Nucleus accumbens (tissue), 56 donors: ENCODE measurements at regions not wholly inside any gene's neighbourhood (a gene's known extent, or its start where the extent isn't known, plus 50 kb on each side); places are given as distances from the start of the nearest gene placed in this dataset.

Source experiments
- DNase-seq, 56 donors: peaks; one replicate each; lab custom pipeline; 2025; lab: John Stamatoyannopoulos, UW

DNA sequence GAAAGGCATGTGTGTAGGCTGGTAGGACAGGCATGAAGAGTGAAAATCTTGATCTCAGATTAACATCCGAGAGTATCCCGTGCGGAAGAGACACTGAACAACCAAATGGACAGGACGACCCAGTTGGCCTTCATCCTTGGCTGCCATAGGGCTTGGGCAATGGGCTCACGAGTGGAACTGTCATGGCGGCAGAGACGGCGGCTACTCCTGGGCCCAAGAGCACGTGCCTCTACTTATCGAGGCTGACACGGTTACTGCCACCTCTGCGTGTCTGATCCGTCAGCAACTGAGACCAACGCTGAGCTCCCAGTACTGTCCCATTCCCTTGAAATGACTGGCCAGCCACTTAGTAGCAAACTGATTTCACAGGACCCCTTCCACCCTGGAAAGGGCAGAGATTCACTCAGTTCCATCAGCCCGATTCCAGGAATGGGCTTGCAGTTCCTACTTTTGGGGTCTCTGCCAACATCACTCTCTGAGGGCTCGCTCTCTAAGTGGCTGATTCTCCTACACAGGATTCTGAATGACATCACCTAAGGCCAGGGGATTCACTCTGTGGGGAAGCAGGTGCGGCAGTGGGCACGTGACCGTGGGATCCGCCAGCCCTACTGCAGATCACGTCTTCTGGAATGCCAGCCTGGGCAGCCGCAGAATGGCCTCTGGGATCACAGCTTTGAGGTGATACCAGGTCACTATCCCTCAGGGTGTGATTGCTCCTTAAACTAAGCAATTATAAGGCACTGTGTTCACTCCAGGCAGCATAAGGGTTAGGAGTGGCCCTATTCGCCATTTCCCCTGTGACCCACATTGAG is 97.8 kb downstream of the RPS6KA4 start:
- DNase-seq = no peak

DNA sequence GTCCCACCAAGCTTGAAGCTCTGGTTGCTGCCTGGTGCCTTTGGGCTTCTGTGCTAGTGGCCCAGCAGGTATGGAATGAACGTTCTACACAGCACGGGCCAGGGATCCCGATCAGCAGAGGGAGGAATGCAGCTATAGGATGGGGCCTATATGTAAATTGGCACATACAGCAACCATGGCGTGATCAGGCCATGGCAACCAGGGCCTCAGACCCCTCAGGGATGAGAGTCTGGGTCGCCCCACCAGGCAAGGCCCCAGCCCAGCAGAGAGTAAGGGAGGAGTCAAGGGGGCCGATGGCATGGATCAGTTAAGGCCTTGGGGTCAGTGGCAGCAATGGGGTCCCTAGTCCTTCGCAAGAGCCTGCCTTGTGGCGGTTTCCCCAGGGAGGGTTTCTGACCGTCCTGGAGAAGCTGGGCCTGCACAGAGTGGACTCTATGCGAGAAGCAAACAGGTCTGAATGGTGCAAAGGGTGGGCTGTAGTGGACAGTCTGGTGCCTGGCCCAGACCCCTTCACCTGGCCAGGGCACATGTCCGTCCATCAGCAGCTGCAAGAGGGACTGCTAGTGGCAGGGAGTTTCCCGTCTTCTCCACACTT is 98.2 kb upstream of the SLC22A11 start:
- no peak for DNase-seq

DNA sequence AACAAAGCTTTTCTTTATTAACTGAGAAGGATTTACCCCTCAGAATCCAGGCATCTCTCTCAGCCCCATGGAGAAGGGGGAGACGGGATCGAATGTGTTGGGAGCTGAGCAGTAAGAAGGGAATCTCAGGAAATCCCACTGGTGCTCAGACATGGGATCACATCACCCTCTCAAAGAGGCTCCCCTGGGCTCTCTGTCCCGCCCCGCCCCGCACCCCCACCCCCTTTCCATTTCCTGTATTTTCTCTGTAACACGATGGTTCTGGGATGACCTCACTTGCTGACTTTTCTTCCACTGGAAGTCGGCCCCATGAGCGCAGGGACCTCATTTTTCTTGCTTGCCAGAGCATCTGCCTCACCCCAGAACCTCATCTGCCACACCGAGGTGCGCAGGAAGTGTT is 96.7 kb upstream of the SLC22A11 start:
- DNase-seq = no peak

DNA sequence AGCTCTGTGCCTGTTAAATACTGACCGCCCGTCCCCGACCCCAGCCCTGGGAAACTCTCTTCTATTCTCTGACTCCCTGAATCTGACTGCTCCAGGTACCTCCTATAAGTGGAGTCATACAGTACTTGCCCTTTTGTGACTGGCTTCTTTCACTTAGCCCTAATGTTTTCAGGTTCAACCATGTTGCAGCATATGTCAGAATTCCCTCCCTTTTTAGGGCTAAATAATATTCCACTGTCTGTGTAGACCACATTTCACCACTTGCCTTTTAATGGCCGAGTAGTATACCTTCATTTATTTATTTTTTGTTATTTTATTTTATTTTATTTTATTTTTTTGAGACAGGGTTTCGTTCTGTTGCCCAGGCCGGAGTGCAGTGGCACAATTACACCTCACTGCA is 96.1 kb upstream of the SLC22A11 start:
- no peak for DNase-seq

DNA sequence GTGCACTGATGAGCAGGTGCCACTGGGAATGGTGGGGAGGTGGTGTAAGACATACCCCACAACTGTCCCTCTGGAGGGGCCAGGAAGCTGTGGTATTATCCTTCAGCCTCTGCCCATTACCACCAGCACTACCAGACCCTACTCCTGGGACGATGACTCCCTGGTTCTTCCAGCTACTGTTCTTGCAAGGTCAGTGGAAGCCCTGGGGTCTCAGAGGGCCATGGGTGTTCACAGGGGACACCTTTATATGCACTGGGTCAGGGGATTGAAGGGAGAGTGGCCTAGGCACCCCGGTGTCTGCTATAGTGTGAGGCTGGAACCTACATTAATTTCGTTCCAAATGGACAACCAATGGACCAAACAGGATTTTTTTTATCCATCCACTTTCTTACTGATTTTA is 94.7 kb upstream of the SLC22A11 start:
- DNase-seq = no peak

DNA sequence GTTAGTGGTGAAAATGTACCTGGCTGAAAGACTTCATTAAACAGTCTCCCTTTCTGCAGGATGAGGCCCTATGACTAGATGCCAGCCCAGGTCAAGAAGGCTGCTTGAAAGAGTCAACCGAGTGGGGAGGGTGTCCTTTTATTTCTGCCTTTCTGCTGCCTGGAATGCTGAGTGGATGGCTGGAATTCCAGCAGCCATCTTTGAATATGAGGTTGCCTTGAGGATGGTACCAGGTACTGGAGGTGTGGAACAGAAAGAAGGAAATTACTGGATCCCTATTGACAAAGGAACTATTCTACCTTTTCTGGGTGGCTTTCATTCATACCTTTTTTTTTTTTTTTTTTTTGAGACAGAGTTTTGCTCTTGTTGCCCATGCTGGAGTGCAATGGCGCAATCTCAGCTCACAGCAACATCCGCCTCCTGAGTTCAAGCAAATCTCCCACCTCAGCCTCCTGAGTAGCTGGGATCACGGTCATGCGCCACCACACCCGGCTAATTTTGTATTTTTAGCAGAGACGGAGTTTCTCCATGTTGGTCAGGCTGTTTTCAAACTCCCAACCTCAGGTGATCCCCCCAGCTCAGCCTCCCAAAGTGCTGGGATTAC is 89.5 kb upstream of the SLC22A11 start:
- DNase-seq = no peak

DNA sequence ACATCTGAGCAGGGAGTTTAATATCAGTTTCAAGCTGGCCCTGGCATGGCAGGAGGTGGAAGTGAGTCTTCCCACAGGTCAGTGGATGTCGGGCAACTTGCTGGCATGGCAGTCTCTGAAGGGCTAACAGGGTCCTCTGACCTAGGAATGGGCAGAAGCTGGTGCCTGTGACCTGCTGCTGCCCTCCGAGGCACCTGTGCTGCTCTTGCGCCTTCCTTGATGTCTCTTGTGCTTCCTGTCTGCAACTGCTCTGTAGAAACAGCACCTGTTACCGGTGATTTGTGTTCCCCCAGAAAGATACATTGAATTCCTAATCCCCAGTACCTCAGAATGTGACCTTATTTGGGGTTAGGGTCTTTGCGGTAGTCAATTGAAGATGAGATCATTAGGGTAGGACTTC is 86.5 kb upstream of the SLC22A11 start:
- DNase-seq = no peak

DNA sequence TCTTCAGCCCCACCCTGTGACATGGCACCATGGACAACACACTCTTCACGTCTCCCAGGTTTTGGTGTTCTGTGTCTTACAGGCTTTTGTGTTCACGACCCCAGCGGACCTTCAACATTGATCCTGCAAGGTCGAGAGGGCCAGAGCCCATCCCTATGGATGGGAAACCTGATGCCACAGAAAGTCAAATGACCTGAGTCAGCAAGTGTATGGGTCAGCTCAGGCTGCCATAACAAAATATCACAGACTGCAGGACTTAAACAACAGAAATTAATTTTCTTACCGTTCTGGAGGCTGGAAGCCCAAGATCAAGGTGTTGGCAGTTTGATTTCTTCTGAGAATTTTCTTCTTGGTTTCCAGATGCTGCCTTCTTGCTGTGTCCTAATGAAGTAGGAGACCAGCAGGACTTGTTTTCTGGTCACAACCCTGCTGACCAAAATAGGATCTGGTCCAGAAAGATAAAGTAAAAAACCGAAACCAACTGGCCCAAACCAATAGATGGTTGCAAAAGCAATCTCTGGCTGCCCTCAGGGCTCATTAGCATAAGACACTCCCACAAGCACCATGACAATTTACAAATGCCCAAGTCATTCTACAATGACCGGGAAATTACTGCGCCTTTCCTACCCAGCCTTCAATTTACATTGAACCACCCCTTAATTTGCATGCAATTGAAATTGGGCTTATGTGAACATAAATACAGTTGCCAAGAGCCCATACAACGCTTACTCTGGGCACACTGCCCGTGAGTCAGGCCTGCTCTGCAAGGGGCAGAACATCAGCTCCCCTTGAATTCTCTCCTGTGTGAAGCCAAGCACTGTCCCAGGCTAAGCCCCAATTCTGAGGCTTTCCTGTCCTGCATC is 82.9 kb upstream of the SLC22A11 start:
- no peak for DNase-seq

DNA sequence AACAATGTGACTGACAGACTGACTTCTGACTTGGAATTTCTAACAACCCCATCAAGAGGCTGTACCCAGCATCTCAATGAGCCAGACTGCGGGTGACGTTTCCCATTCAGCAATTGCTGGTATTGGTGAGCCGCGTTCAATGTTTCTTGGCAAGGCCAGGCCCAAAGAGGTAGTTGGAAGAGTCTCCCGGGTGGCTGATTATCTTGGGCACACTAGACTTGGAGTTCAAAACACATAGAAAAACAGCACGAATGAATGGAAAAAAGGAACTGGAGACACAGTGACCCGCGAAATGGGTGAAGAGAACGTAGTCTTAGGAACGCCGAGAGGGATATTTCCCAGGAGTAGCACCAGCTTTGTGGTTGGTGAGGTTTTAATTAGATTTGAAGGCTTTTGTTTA is 81.1 kb upstream of the SLC22A11 start:
- no peak for DNase-seq

DNA sequence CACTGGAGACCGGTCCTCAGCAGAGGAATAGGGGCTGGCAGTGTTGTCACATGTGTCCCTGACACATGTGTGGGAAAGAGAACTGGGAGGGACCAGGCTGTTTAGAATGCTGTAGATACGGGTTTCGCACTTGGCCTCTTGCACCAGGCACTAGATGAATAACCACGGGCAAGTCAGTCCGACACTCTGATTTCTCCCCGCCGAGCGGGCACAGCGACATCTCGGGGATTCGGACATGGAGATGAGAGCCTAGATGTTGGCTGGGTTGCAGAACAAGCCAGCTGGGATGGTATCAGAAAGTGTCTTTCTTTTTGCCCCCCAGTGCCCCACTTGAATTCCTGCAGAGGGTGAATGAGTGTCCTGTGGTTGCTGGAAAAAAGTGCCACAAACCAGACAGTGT is 80.6 kb upstream of the SLC22A11 start:
- DNase-seq = no peak

DNA sequence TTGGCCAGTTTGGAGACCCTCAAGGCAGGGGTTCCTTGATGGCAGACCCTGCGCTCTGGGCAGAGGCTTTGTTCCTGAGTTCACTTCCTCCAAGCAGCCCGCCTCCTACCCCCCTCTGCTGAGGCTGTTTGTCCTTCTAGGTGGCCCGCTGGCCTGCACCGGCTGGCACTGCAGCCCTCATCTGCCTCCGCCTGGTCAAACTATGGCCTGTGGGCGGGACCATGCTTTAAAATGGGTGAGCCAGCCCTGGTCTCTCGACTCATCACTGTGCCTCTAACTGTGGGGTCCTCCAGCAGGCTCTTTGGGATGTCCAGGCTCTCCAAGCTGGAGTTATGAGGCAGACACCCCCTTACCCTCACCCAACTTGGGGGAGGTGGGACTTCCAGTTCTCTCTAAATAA is 78.9 kb upstream of the SLC22A11 start:
- DNase-seq = no peak

DNA sequence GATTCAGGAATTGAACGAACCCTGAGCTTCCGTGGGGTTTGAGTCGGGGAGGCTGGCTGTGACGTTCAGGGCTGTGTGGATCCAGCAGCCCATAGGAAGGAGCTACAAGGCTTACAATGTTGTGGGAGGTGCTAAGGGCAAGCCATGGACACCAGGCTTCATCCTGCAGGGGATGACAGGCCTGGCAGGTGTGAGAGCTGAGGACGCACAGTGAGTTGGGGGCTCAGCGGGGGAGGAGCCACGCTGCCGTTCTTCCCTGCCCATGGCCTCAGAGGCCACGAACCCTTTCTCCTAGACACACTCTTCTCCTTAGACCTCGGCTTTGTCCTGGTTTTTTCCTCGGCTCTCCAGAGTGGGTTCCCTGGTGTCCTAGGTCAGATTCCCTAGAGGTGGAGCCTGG is 78.1 kb upstream of the SLC22A11 start:
- no peak for DNase-seq

DNA sequence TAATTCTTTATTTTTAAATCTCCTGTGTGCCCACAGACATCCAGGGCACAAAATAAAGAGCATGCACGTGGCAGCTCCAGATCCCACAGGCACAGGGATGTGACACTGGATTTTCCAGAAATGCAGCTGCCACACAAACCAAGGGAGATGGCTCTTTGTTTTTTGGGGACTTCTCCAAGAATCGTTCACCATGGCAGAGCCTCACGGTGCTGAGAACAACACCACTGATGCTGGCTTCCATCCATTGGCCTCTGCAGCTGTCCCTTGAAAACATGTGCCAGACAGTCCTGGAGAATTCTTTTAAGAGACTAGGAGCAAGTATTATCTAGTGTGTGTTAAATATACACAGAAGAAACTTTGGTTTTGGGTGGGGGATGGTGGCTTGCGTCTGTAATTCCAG is 73.2 kb upstream of the SLC22A11 start:
- no peak for DNase-seq

DNA sequence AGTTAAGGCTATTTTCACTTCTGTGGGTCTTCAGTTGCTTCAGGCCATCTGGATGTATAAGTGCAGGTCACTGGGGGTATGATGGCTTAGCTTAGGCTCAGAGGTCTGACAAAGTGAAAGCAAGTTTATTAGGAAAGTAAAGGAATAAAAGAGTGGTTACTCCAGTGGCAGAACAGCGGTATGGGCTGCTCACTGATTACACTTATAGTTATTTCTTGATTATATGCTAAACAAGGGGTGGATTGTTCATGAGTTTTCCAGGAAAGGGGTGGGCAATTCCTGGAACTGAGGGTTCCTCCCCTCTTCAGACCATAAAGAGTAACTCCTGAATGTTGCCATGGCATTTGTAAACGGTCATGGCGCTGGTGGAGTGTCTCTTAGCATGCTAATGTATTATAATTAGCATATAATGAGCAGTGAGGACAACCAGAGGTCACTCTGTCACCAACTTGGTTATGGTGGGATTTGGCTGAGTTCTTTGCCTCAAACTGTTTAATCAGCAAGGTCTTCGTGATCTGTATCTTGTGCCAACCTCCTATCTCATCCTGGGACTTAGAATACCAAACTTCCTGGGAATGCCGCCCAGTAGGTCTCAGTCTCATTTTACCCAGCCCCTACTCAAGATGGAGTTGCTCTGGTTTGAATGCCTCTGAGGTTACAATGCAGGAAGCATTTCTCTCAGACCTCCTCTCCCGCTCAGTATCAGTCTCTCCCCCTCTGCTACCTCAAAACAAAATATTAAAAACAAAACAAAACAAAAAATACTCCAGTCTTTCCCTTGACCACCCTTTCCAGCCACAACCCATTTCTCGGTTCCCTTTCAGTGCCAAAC is 71.3 kb upstream of the SLC22A11 start:
- no peak for DNase-seq

DNA sequence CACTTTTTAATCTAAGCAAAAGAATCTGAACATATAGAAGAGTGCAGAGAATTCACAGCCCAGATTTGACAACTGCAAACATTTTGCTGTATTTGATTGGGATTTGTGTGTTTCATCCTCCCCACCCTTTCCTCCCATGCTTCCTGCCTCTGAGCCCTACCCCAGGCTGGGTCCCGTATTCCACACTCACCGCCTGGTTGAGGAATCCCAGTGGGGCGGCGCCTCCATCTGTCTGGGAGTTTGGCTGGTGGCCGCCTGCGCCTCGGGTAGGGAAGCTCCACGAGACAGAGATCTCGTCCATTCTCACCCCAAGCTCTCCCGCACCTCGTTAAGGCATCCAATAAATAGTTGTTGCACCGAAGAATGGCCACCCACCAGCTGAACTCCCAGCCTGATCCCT is 70.7 kb upstream of the SLC22A11 start:
- no peak for DNase-seq

DNA sequence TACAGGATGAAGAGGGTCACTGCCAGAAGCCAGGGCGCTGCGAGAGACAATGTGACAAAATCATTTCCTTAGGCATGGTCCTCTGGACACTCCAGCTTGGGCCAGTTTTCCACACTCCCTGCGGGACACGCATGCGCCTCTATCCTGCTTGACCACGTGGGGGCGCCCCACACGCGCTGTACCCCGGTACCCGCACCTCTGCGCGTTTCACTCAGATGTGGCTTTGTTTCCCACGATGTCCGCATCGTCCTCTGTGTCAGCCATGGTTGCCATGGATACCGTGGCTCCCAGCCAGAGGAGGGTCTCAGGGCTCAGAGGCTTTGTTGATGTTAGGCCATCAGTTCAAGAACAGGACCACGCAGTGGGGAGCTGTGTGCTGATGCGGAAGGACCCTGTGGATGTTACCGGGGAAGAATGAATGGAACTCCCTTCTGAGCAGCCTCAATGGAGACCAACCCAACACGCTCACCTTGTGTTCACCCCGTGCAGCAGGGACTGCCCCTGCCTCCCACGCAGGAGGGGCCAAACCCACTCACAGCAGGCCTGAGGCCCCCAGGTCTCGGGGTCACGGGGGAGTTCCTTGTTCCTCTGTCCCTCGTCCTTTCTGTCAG is 65.8 kb upstream of the SLC22A11 start:
- peak in 41 of 56 donors; percentile 3 to 71 (median 32) for DNase-seq

DNA sequence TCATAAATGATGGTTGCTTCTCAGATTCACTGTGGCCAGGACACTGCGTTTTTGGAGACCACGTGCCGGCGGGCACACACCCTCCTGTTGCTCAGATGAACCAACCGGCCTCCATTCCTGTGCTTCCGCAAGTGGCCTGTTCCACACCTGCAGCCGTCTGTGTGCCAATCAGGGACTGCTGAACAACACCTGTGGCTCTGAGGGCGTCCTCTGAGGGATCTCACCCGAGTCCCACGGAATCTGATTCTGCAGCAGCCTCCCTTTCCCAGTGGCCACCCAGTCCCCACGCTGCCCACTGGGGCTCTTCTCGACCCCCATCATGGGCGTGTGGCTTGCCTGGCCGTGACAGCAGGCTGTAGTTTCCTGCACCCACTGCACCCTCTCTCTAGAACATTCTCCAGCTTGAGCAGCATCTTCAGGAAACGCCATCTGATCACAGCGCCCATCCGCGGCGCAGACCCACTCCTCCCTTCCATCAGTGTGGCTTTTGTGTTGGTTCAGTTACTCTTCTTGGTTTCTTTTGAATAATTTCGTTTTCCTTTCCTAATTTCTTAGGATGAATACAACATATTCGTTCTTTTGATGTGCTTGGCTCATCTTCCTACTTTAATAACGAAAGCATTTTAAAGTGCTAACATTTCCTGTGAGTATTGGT is 65.1 kb upstream of the SLC22A11 start:
- no peak for DNase-seq

DNA sequence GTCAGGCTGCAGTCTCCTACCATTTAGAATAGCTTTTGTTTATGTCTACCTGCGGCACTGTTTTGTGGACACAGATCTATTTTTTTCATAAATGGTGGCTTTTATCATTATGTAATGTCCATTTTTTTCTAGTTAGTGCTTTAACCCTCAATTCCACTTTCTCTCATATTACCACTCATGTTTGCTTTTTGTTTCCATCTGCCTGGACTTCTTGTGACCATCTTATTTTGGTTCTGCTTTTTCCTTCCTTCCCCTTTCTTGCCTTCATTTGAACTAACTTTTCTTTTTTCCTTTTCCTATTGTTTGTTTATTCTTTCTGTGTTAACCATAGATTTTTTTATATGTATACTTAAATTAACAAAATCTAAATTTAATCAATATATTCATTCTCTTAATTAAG is 63.2 kb upstream of the SLC22A11 start:
- no peak for DNase-seq

DNA sequence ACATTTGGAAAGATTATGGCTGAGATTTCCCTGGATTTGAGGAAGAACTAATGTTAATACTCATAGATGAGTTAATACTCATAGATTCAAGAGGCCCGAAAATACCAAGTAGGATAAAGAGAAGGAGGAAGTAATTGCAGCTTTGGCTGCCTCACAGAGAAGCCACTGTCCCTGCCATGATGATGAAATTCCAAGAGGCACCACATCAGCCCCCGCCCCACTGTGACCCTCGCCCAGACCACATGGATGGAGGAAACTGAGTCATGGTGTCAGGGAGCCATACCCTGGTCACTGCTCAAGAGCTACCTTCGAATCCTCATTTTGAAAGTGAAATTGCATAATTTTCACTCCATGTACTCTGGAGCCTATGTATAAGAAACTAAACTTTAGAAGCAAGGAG is 57.6 kb upstream of the SLC22A11 start:
- no peak for DNase-seq
